HG02970 (cell line): ENCODE measurements at regions not wholly inside any gene's neighbourhood (a gene's known extent, or its start where the extent isn't known, plus 50 kb on each side); places are given as distances from the start of the nearest gene placed in this dataset.

Experiments
- ATAC-seq: cut with Tn5 transposase; IDR thresholded peaks from one replicate; pipeline ENCODE4 v1.9.1; 2021; ENCODE audit warnings: mild to moderate bottlenecking, moderate library complexity, moderate number of reproducible peaks; ENCODE audit not compliant: unreplicated experiment, low FRiP score

DNA sequence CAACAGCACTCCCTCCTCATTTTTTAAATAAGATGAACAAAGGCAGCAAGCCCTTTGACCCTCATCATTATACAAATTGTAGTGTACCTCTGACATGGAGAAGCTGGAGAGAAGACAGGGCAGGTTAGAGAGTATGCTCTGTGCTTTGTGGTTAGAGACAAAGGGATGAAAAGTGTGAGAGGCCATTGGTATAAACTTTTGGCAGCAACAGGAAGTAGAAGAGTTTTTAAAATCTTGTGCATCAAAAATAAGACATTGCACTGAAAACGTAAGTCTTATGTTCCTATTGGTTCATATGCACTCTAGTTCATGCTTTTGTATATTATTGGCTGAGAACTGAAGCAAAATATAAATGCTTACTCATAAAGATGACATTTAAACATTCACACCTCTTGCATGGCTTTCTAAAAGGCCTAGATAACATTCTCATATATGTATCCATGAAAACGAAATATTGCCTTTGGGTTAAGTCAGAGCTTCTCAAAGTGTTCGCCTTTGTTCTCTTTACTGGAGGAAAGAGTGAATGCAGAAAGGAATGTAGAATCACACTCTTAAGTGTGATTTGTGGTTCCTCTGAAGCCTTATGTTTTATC, 158.0 kb downstream of the PALM2AKAP2 start:
- ATAC-seq, result no peak

DNA sequence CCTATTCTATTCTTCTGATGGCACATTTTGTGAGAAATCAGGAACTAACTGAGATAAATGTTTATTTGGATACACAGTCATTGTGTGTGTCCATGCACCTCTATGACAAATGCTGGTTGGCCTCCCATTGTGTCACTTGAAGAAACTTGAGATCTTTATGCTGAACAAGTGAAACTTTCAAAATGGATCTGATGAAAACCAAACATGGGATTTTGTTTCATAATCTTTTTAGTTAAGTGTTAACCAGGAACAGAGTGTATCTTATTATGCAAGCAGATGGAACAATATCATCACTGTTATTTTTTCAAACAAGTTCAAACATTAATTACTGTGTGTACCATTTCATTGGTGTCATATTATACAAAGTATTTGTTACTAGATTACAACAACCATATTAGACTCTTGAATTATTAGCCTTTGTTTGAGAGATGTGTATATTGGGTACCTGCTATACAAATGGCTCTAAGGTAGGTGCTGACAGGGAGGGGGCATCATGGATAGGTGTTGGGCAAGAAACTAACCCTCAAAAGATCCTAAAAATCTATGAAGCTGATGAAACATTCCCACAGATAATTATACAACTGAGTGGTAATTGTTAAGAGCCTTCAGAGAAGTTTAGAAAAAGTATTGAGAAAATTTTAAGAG, 159.8 kb downstream of the PALM2AKAP2 start:
- ATAC-seq, result no peak

DNA sequence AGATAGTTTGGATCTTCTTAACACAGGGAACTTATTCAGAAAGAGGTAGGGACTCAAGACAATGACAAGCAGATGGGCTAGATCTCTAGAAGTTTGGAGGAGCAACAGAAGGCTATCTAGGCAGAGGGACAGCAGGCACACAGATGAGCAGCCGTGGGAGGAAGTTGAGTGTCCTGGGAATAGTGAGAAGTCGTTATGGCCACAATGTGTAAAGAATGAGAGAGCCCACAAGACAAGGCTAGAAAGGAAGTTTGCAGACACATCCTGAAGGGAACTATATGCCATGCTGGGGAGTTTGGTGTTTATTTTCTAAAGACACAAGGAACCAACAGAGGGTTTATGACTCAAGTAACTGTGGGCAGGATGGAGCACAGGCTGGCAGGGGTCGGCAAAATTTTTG, 160.6 kb downstream of the PALM2AKAP2 start:
- no peak for ATAC-seq

DNA sequence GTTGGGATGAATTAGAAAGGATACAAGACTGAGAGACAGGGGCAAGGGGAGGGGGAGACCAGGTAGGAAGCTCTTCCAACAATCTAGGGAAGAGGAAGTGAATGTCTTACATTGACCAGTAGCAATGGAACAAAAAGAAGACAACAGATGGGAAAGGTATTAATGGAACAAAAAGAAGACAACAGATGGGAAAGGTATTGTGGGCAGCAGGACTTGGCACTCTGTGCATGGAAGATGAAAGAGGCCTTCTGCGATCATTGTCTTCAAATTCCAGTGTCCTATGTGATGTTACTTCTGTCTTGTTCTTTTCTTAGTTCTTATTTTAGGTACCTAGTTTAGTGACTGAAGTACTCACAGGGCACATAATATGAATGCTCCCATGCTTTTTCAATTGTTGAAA, 161.8 kb downstream of the PALM2AKAP2 start:
- ATAC-seq, result no peak

DNA sequence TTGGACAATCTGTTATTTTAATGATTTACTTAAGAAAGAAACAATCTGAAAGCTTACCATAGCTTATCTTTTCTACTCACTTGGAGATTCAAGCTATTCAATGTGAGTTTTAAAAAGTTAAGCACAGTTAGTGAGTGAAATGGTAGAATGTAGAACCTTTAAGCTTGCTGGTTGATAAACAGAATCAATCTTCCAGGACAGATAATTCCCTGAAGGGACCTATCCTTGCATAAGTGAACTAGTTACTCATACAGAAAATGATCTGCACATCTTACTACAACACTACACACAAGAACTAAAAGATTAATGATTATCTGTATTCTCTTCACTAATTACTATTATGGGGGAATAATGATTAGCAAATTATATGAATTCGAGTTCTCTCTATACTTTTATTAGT, 165.6 kb downstream of the PALM2AKAP2 start:
- ATAC-seq, result no peak

DNA sequence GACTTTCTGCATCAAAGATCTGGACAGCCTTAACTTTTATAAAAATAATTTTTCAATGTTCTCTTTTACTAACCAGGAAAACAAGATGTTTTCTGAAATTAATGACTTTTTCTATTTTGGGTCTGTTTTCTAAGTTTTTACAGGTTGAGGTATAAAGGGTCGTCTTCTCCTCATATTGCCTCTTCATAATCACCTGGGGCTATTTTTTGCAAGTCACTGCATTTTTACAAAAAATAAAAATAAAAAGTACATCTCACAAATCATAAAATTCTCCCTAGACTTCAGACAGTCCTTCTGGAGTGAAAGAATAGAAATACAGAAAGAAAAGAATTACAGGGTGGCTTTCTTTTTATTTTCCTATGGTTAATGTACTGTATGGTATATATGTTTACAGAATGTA, 168.5 kb downstream of the PALM2AKAP2 start:
- no peak for ATAC-seq

DNA sequence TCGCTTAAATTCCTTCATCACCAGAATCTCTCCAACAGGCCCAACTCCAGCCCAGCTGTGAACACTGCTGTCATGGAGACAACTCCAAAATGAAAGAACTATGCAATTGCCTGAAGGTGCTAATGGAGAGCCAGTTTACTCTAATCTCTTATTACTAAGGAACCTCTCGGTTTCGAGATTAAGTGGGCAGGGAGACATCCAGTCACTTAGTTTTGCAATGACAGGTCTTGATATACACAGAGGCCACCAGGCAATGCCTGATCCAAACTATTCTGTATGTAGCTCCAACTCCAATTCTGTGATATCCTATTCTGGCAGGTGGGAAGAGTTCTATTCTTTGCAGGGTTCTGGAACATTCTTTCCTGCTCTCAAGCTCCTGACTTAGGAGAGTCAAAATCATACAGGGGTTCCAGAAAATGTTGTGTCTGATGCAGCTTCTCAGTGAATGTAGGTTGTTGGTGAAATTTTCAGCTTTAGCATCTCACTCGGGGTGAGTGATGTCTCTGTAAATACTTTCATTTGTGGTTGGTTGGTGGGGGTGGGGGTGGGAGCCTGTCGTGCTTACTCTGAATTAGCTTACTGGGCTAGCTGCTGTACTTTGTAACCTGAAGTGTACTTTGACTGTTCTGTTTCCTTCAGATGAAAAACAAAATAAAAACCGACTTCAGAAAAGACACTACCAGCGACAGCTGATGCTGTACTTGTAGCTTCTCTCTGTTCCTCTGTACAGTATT, 170.9 kb downstream of the PALM2AKAP2 start:
- ATAC-seq, result no peak

DNA sequence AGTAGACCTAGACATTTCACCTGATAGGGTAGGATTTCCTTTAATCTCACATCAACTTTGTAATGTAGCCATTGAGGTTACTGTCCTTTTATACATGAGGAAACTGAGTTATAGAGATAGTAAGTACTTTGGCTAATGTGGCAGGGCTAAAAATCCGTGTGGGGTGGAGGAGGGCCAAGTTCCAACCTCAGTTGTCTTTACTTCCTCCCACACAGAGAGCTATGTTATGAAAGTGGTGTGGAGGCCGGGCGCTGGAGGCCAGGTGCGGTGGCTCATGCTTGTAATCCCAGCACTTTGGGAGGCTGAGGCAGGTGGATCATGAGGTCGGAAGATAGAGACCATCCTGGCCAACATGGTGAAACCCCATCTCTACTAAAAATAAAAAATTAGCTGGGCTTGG, 173.3 kb downstream of the PALM2AKAP2 start:
- ATAC-seq, result no peak

DNA sequence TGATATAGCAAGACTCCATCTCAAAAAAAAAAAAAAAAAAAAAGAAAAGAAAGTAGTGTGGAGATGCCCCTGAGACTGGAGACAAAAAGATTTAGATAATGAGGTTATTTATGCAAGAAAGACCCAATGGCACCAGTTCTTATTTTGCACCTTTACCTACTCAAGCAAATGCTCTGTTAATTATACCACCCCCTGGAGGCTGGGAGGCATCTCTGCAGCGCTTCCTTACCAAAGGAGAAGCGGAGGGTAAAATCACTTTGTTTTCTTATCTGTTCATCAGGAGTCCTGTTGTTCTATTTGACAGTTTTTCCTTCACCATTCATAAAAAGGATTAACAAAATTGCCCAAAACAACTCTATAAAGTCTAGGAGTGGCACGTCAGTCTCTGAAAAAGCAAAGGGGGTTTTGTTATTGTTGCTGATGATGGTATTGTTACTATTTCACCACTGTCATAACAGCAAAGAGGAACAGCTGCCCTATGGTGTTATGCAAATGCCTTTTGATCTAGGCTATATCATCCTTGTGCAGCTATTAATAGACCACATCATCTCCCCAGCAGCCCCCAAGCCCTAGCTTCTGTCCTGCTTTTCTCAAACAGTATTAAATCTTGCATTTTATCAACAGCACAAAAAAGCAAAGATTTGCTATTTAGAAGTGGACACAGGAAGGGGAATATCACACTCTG, 174.0 kb downstream of the PALM2AKAP2 start:
- ATAC-seq, result no peak

DNA sequence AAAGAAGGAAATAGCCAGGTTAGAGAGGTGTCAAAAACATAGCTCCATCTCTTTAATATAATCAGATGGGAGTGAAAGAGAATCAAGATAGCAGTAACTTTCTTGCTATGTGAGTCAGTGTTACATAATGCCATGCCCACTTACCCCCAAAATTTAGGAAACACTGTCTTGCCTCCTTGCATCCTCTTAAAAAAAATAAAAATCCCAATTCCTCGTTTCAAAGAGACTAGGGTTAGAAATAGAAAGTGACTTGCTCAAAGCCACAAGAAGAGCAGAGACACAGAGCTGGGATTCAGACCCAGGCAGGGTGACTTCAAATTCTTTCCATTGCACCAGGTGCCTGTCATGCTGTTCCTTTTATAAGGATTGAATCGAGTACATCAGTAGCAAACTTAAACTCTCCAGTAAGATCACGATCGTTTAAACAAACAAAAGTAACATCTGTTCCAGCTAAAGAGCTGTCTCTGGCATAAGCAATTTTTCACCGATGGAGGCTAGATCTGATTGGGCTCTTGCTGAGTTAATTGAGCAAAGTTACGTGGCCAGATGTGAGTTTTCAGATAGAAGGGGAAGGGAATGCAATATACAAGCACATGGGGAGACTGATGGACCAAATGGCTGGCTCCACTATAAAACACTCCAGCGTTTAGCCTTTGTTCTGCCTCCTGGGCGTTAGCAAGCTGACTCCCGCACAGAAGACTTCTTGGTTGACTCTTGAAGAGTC, 176.9 kb downstream of the PALM2AKAP2 start:
- ATAC-seq, result no peak

DNA sequence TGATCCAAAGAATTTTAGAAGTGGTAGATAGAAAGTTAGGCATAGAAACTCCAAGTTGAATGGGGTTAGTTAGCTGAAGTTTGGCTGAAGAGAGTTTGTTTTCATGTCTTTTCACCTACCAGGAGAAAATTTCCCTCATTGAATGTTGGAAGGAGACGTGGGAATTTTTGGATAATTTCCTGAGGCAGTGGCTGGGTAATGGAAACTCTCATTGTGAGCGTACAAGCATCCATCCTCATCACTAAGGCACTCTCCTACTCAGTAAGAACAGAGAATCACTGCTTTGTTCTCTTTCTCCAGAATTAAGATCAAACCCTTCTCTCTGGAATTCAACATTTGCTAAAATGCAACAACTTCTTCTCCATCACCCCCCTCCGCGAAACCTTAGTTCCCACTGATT, 179.7 kb downstream of the PALM2AKAP2 start:
- no peak for ATAC-seq

DNA sequence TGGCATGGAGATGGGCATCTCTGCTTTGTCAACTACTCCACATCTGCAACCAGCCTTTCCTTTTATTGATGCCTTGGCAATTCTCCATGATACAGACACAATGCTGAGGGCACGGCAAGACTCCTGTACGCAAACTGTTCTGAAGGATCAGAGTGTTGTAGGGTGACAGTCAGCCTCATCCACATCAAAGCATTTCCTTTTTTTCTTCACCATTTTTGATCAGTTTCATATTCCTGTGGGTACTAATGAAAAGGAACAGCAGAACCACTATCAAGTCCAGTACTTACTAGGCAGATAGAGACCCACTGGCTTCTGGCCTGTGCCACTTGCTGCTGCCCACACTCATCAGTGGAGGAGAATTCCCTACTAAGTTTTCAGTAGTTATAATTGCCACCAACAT, 181.6 kb downstream of the PALM2AKAP2 start:
- ATAC-seq, result no peak

DNA sequence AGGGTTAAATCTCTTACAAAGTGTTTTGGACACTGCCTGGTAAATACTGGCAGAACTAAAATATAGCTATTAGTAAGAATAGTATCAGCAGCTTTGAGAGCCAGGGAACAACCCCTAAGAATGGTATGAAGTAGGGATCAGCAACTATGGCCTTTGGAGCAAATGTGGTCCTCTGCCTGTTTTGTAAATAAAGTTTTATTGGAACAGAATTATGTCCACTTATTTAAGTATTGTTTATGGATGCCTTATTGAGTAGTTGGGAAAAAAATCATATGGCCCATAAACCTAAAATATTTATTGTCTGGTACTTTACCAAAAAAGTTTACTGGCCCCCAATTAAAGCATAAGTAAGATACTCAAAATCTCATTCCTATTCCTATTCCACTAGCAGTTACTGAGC, 182.2 kb downstream of the PALM2AKAP2 start:
- ATAC-seq, result no peak

DNA sequence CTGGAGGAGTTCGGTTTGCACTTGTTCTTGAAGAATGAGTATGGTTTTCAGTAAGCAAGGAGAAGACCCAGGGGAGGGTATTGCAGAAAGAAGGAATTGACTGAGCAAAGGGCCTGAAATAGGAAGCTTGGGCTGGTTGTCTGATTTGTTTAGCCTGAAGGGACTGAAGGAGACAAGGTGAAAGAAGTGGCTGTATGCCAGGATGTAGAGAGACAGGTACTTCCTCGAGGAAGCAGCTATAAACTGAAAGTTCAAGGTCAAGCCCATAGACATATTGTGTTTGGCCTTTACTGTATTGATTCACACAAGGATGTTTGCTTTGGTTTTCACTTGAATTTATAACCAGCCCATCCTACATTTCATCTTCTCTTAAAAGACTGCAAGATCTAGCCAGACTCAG, 183.1 kb downstream of the PALM2AKAP2 start:
- no peak for ATAC-seq

DNA sequence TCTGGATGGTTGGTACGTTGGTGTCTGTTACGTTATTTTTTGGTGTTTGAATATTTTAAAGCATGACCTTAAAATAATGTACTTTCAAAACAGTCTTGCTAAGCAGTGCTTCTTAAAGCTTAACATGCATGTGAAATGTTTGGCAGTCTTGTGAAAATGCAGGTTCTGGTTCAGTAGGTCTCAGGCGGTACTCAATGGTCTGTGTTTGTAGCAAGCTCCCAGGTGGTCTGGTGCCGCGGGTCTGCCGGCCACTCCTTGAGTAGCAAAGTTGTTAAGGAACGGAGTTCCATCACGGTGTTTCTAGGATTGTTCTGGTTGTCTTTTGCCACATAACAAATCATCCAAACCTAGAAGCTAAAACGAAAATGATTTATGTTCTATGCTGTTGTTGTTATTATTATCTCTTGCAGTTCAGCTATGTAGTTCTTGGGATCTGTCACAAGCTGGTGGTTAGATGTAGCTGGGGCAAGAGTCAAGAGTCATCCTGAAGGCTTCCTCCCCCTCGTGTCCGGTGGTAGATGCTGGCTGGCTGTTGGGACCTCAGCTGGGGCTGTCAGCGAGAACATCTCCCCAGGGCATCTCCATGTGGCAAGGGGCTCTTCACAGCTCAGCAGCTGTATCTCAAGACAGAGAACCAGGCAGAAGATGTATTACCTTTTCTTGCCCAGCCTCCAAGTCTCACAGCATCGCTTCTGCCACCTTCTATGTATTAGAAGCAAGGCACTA, 186.8 kb downstream of the PALM2AKAP2 start:
- ATAC-seq, result no peak

DNA sequence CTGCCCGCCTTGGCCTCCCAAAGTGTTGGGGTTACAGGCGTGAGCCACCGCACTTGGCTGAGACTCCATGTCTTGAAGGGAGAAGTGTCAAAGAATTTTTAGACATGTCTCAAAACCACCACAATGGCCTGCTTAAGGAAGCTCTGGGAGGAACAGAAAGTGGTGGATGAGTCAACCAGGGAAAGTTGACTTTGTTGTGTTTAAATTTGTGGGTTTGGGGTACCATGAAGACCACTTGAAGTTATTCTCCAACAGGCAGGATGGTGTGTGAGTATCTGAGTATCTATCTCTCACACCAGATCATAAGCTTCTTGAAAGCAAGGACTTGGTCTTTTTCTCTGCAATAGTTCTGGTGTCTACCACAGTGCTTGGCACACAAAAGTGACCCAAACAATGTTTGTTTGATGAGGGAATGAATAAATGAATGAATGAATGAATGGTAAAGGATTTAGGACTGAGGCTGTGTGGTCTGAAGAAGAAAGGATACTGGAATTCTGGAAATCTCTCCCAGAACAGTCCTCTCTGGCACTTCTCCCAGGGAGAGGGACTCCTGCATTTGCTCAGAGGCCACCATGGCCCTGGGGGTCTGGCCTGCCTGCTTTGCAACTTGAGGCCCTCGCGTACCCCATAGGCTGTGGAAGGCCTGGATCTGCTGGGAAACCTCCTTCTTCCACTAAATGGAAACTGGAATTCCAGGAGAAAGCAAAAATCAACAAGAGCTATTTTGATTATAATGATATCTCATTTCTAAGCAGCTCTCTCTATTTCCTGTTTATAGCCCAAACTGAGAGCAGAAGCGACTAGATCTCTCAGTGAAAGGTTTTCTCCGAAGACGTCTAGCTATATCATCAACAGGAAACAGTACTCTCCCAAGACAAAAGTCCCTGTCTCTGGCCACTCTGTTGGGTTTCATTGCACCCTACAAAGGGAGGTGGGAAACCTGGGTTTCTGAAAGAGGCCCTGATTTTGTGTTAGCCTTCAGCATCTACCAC, 187.9 kb downstream of the PALM2AKAP2 start:
- ATAC-seq, result no peak

DNA sequence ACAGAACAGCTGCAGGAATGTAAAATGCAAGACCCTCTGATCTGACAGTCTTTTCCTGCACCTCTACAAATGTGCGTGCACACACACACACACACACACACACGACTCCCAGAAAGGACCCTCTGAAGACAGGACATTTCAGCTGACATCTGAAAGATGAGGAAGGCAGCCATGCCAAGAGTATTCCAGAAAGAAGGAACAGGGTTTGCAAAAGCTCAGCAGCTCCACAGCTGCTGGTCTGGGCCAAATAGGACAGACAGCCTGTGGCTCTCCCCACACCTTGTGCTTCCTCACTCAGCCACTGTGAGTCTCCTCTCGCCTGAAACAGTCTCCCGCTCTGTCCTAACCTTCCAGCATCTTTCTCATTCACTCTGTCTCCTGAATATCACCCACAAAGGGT, 189.0 kb downstream of the PALM2AKAP2 start:
- ATAC-seq, result no peak

DNA sequence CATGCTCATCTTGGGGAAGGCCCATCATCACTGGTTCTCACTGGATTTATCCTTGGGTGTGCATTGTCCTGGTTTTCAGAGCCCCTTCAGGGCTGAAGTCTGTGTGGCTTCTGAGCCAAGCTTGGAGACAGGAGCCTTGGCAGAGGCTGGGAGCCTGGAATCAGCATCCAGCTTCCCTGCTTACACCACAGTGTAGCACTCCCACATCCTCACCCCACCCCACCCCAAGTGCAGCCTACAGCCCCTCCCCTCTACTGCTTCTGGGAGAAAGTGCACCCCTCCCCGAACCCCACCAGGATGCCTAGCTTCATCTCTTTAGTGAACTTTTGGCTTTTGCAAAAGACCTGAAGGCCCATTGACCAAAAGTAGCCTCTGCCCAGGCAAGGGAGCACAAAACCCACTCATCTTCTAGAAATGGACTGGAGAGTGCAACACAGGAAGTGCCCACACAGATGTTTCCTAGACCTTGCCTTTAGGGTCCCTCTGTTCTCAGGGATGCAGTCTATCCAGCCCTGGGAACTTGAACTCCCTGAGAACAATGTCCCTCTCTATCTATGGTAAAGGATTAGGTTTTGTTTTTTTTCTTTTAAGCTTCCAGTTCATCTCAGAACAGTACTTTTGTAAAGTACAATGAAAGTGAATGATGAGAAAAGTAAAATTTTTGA, 189.7 kb downstream of the PALM2AKAP2 start:
- no peak for ATAC-seq
